H4 (cell line): ENCODE measurements at regions not wholly inside any gene's neighbourhood (a gene's known extent, or its start where the extent isn't known, plus 50 kb on each side); places are given as distances from the start of the nearest gene placed in this dataset.
"Not testable (repeated sequence)": the region's sequence is repeated elsewhere in the genome, so short reads cannot be mapped to it uniquely, and the experiment has no call there.

Experiments used
- DNase-seq: peaks from one replicate; pipeline ENCODE4 v3.0.0-alpha.2; 2015; ENCODE audit warnings: low spot score

GRCh38 chr2:175686002-175686401 is 316.1 kb downstream of the LNPK start:
- no peak for DNase-seq

- no peak for DNase-seq
Observed at GRCh38 chr2:175684466-175684865, 317.6 kb downstream of the LNPK start.

GRCh38 chr2:175679728-175680127 is 322.3 kb downstream of the LNPK start:
- DNase-seq = no peak

GRCh38 chr2:175679231-175679630 is 322.8 kb downstream of the LNPK start:
- DNase-seq = no peak

GRCh38 chr2:175677880-175678279 is 324.2 kb downstream of the LNPK start:
- no peak for DNase-seq

GRCh38 chr2:175676813-175677212 is 325.3 kb downstream of the LNPK start:
- no peak for DNase-seq

GRCh38 chr2:175668804-175669203 is 333.3 kb downstream of the LNPK start:
- not testable (repeated sequence) for DNase-seq

GRCh38 chr2:175662335-175662734 is 339.7 kb downstream of the LNPK start:
- no peak for DNase-seq

- no peak for DNase-seq
Observed at GRCh38 chr2:175648577-175649063, 353.4 kb downstream of the LNPK start.

- no peak for DNase-seq
Observed at GRCh38 chr2:175647058-175647457, 355.0 kb downstream of the LNPK start.

GRCh38 chr2:175640655-175641054 is 361.4 kb downstream of the LNPK start:
- DNase-seq = no peak

- DNase-seq = no peak
Observed at GRCh38 chr2:175633227-175633626, 368.8 kb downstream of the LNPK start.

GRCh38 chr2:175631245-175631623 is 370.8 kb downstream of the LNPK start:
- peak; percentile 9 for DNase-seq

- DNase-seq = no peak
Observed at GRCh38 chr2:175630280-175631244, 371.5 kb downstream of the LNPK start.

- DNase-seq = no peak
Observed at GRCh38 chr2:175628243-175628642, 373.8 kb downstream of the LNPK start.

- DNase-seq = no peak
Observed at GRCh38 chr2:175627405-175627804, 374.7 kb downstream of the LNPK start.

GRCh38 chr2:175626796-175627195 is 375.3 kb downstream of the LNPK start:
- no peak for DNase-seq

- DNase-seq = no peak
Observed at GRCh38 chr2:175624785-175625184, 377.3 kb downstream of the LNPK start.

- DNase-seq = no peak
Observed at GRCh38 chr2:175624211-175624761, 377.8 kb downstream of the LNPK start.

- no peak for DNase-seq
Observed at GRCh38 chr2:175621821-175622220, 380.2 kb downstream of the LNPK start.

GRCh38 chr2:175620106-175620505 is 382.0 kb downstream of the LNPK start:
- no peak for DNase-seq

GRCh38 chr2:175619179-175620045 is 382.7 kb downstream of the LNPK start:
- no peak for DNase-seq
